ENCODE measurements at regions not wholly inside any gene's neighbourhood (a gene's known extent, or its start where the extent isn't known, plus 50 kb on each side); places are given as distances from the start of the nearest gene placed in this dataset.

- TF ChIP-seq CTCF (IDR thresholded peaks at IDR 0.05; ENCODE audit: insufficient read depth, low read length, poor library complexity, severe bottlenecking) = no peak
- no peak for TF ChIP-seq EZH2phosphoT487 (conservative IDR thresholded peaks at IDR 0.05; ENCODE audit: low read length)
These were observed 378.5 kb downstream of the CCSER2 start for GRCh38 chr10:84706875-84707274.
